Ovary (tissue), 7 donors: ENCODE measurements at regions not wholly inside any gene's neighbourhood (a gene's known extent, or its start where the extent isn't known, plus 50 kb on each side); places are given as distances from the start of the nearest gene placed in this dataset.

Experiments
- DNase-seq, 5 donors: peaks; one replicate each; pipeline ENCODE4 v3.0.0-alpha.2; 2019 to 2020
- H3K27ac ChIP-seq, 2 donors: fragments of 200-600 bp; one replicate each; pipeline versions ENCODE4 v1.5.1 to v1.8.0; 2019 to 2022
- H3K27me3 ChIP-seq: fragments of 200-600 bp; one replicate; pipeline ENCODE4 v1.8.0; 2022
- H3K36me3 ChIP-seq: fragments of 200-600 bp; sonication (generic); one replicate; pipeline ENCODE4 v1.5.1; 2019
- H3K4me1 ChIP-seq: one replicate; pipeline ENCODE4 v1.8.1; 2013; ENCODE audit warnings: mild to moderate bottlenecking, moderate library complexity; ENCODE audit not compliant: insufficient read depth
- H3K4me3 ChIP-seq: fragments of 200-600 bp; sonication (generic); one replicate; pipeline ENCODE4 v1.5.1; 2017
- H3K9me3 ChIP-seq, 2 donors: fragments of 200-600 bp in 1 of 2; sonication (generic) in 1 of 2; one replicate each; pipeline versions ENCODE4 v1.5.1 to v1.8.1; 2013 to 2019; ENCODE audit warnings: mild to moderate bottlenecking in 1 of 2, moderate library complexity in 1 of 2
- CTCF ChIP-seq, 3 donors: fragments of 450-650 bp in 2 of 3; fragments of 200-600 bp in 1 of 3; IDR thresholded peaks; one replicate each; pipeline versions ENCODE4 v1.5.1 to v1.8.0; 2016 to 2022; ENCODE audit warnings: antibody characterized with exemption in 3 of 3, mild to moderate bottlenecking in 1 of 3
- EP300 ChIP-seq: sonication (generic); formaldehyde crosslinking; IDR thresholded peaks from one replicate; pipeline ENCODE4 v1.6.1; 2017; ENCODE audit warnings: antibody characterized with exemption
- POLR2A ChIP-seq: fragments of 450-650 bp; IDR thresholded peaks from one replicate; pipeline ENCODE4 v1.6.1; 2017; ENCODE audit warnings: antibody characterized with exemption, mild to moderate bottlenecking, moderate library complexity
- WGBS, 3 donors: extraction: QIAGEN DNeasy Blood & Tissue Kit in 1 of 3; methylation state at CpG; one replicate each; pipeline versions ENCODE4 v1.1.5 to v1.1.7; 2013 to 2017; 5-methylcytosine and 5-hydroxymethylcytosine counted together
- intact Hi-C, 4 donors: fragments of 100-400 bp; cut with DNase I; formaldehyde crosslinking; loops; one replicate each; pipeline versions ENCODE4 v1.11.0 to v1.15.1; 2022 to 2023
- donor health status: DM: no; HTN: no; CAD: no; lungs with moderate emphysema.
- donor health status: DM: no; HTN: no; CAD: no.
- donor health status: Bipolar disorder and iron deficiency.
- donor health status: DM: no; HTN: no; CAD: no.
- donor health status: DM: yes; HTN: yes; CAD: no.

- TF ChIP-seq CTCF (IDR thresholded peaks at IDR 0.05) = no peak
- TF ChIP-seq EP300 = no peak
- no peak for TF ChIP-seq POLR2A
- intact Hi-C loops = loop anchor here in 1 of 4 donors (5.0 kb wide), 1 partner anchor 394 kb away; no protein-coding TSS in a partner anchor
- Histone ChIP-seq H3K9me3 (no peaks in the 10 kb centered on the region), H3K36me3 (no peaks in the 10 kb centered on the region), H3K27me3 (no peaks in the 10 kb centered on the region), H3K4me3 (no peak overlapping the region), H3K4me1 (no peaks in the 10 kb centered on the region), H3K27ac (no peak overlapping the region)
- WGBS, 3 donors = 63 to 73% (median 63%) methylated on average over 5 of the region's 5 CpGs
- DNase-seq = peak in 1 of 5 donors; percentile 1
These were observed 197.9 kb upstream of the HDAC4 start for GRCh38 chr2:239598732-239599090.

GRCh38 chr2:239598011-239598731 lies 197.4 kb upstream of the HDAC4 start:
- Histone ChIP-seq H3K27ac (no peak overlapping the region), H3K9me3 (no peaks in the 10 kb centered on the region), H3K4me1 (no peaks in the 10 kb centered on the region), H3K4me3 (no peak overlapping the region), H3K27me3 (no peaks in the 10 kb centered on the region), H3K36me3 (no peaks in the 10 kb centered on the region)
- intact Hi-C loops = loop anchor here in 1 of 4 donors (5.0 kb wide), 1 partner anchor 394 kb away; no protein-coding TSS in a partner anchor
- peak in 2 of 5 donors; percentile 6 to 13 for DNase-seq
- no peak for TF ChIP-seq POLR2A
- TF ChIP-seq CTCF (IDR thresholded peaks at IDR 0.05) = no peak
- no peak for TF ChIP-seq EP300
- 87 to 91% (median 88%) methylated on average over 23 of the region's 23 CpGs for WGBS, 3 donors

GRCh38 chr2:239597216-239597615 lies 196.4 kb upstream of the HDAC4 start:
- no peaks in the 10 kb centered on the region for H3K9me3 ChIP-seq
- no peaks in the 10 kb centered on the region for H3K36me3 ChIP-seq
- no peak overlapping the region for H3K4me3 ChIP-seq
- DNase-seq = peak in 1 of 5 donors; percentile 6
- 94 to 97% (median 96%) methylated on average over 6 of the region's 6 CpGs for WGBS, 3 donors
- TF ChIP-seq POLR2A (no peak), CTCF (IDR thresholded peaks at IDR 0.05) (no peak), EP300 (no peak)
- H3K4me1 ChIP-seq = no peaks in the 10 kb centered on the region
- intact Hi-C loops = loop anchor here in 1 of 4 donors (5.0 kb wide), 1 partner anchor 395 kb away; no protein-coding TSS in a partner anchor
- no peak overlapping the region for H3K27ac ChIP-seq
- no peaks in the 10 kb centered on the region for H3K27me3 ChIP-seq

GRCh38 chr2:239596792-239597191 lies 196.0 kb upstream of the HDAC4 start:
- Histone ChIP-seq H3K4me1 (no peaks in the 10 kb centered on the region), H3K36me3 (no peaks in the 10 kb centered on the region), H3K4me3 (no peak overlapping the region), H3K27ac (no peak overlapping the region), H3K27me3 (no peaks in the 10 kb centered on the region), H3K9me3 (no peaks in the 10 kb centered on the region)
- peak in 2 of 5 donors; percentile 0 to 13 for DNase-seq
- TF ChIP-seq EP300 (no peak), CTCF (IDR thresholded peaks at IDR 0.05) (no peak), POLR2A (no peak)
- intact Hi-C loops = loop anchor here in 1 of 4 donors (5.0 kb wide), 1 partner anchor 396 kb away; no protein-coding TSS in a partner anchor
- WGBS, 3 donors = 87 to 93% (median 91%) methylated on average over 11 of the region's 11 CpGs
